GM12878 (cell line): ENCODE measurements at regions not wholly inside any gene's neighbourhood (a gene's known extent, or its start where the extent isn't known, plus 50 kb on each side); places are given as distances from the start of the nearest gene placed in this dataset.

Experiments used
- ATAC-seq: fragments of 200-7000 bp; cut with Tn5 transposase; 3 replicates; pipeline ENCODE4 v1.9.1; 2020; ENCODE audit warnings: mild to moderate bottlenecking, moderate library complexity
- BruUV-seq: library from RNA; stranded (reverse); fragments of 400-500 nt; replicated peaks from 2 replicates; lab custom pipeline; 2021; lab: Mats Ljungman, UMichigan
- CTCF ChIA-PET: fragments of 300-600 bp; sonication (Branson Sonifier 250); formaldehyde crosslinking; extraction: SDS; loops from one replicate; lab custom pipeline; 2021; ENCODE audit warnings: inconsistent platforms; lab: Yijun Ruan, JAX
- POLR2A ChIA-PET: fragments of 350-600 bp; formaldehyde crosslinking; extraction: SDS; loops from one replicate; lab custom pipeline; 2021; ENCODE audit warnings: inconsistent platforms; lab: Charles Lee
- RAD21 ChIA-PET: fragments of 300-600 bp; sonication (Branson Sonifier 250); formaldehyde crosslinking; loops from one replicate; lab custom pipeline; 2023; ENCODE audit warnings: antibody characterized with exemption; ENCODE audit not compliant: unreplicated experiment; lab: Charles Lee
- SMC1A ChIA-PET: fragments of 300-600 bp; sonication (Branson Sonifier 250); formaldehyde crosslinking; loops from one replicate; lab custom pipeline; 2023; ENCODE audit not compliant: unreplicated experiment, uncharacterized antibody; lab: Charles Lee
- DNase-seq: peaks from one replicate; pipeline ENCODE4 v3.0.0-alpha.2; 2011; ENCODE audit warnings: low read depth, low spot score
- FAIRE-seq: peaks from 3 replicates; lab custom pipeline; 2011; peaks lifted over from hg19 to GRCh38; lab: Jason Lieb, UNC
- H2AFZ ChIP-seq: 2 replicates; pipeline ENCODE4 v1.6.0; 2011; ENCODE audit warnings: low read depth, low read length, control low read depth; ENCODE audit not compliant: control insufficient read depth
- H3K27ac ChIP-seq: 2 replicates; pipeline ENCODE4 v1.5.1; 2011; ENCODE audit warnings: control low read depth; ENCODE audit not compliant: control insufficient read depth, insufficient read depth
- H3K27me3 ChIP-seq, 2 experiments: replicated peaks in 1 of 2; 2 replicates each; pipeline versions ENCODE4 v1.6.0 to v1.6.1; 2011; ENCODE audit warnings: low read length in 1 of 2; ENCODE audit not compliant: control insufficient read depth in 2 of 2, insufficient read depth in 2 of 2
- H3K36me3 ChIP-seq, 2 experiments: 2 replicates each; pipeline ENCODE4 v1.5.1; 2011; ENCODE audit warnings: low read length in 1 of 2; ENCODE audit not compliant: control insufficient read depth in 2 of 2, insufficient read depth in 2 of 2
- H3K4me1 ChIP-seq: 2 replicates; pipeline ENCODE4 v1.6.1; 2011; ENCODE audit warnings: mild to moderate bottlenecking, low read length, moderate library complexity, mixed read lengths; ENCODE audit not compliant: control insufficient read depth, insufficient read depth
- H3K4me2 ChIP-seq: 2 replicates; pipeline ENCODE4 v1.6.0; 2011; ENCODE audit warnings: control low read depth; ENCODE audit not compliant: control insufficient read depth, insufficient read depth
- H3K4me3 ChIP-seq: fragments of 200-600 bp; sonication (generic); 2 replicates; pipeline ENCODE4 v1.5.1; 2016
- H3K79me2 ChIP-seq: 2 replicates; pipeline ENCODE4 v1.6.0; 2011; ENCODE audit warnings: low read length; ENCODE audit not compliant: control insufficient read depth, insufficient read depth
- H3K9ac ChIP-seq: 2 replicates; pipeline ENCODE4 v1.8.0; 2011; ENCODE audit warnings: low read length, control low read depth, mixed read lengths; ENCODE audit not compliant: control insufficient read depth, insufficient read depth
- H3K9me3 ChIP-seq: replicated peaks from 3 replicates; pipeline ENCODE4 v1.5.1; 2011; ENCODE audit warnings: mild to moderate bottlenecking, low read length; ENCODE audit not compliant: control insufficient read depth, insufficient read depth
- H4K20me1 ChIP-seq: 2 replicates; pipeline ENCODE4 v1.6.0; 2011; ENCODE audit not compliant: control insufficient read depth, insufficient read depth
- BACH1 ChIP-seq: fragments of 450-650 bp; IDR thresholded peaks from 2 replicates; pipeline ENCODE4 v1.6.1; 2017; ENCODE audit warnings: mild to moderate bottlenecking, borderline replicate concordance
- CREB1 ChIP-seq: IDR thresholded peaks from 2 replicates; pipeline ENCODE4 v1.6.1; 2012; ENCODE audit warnings: low read depth, mild to moderate bottlenecking, inconsistent platforms
- HDAC6 ChIP-seq: fragments of 200-600 bp; sonication (generic); IDR thresholded peaks from one replicate; pipeline ENCODE4 v1.8.0; 2017; ENCODE audit warnings: antibody characterized with exemption; ENCODE audit not compliant: unreplicated experiment
- NBN ChIP-seq: fragments of 450-650 bp; IDR thresholded peaks from 2 replicates; pipeline ENCODE4 v1.6.1; 2016
- NFXL1 ChIP-seq: fragments of 450-650 bp; IDR thresholded peaks from 2 replicates; pipeline ENCODE4 v1.6.1; 2017; ENCODE audit warnings: antibody characterized with exemption, mild to moderate bottlenecking, borderline replicate concordance
- PAX5 ChIP-seq: IDR thresholded peaks from 2 replicates; pipeline ENCODE4 v1.6.1; 2011; ENCODE audit warnings: low read depth, low read length, borderline replicate concordance
- POLR2A ChIP-seq: IDR thresholded peaks from 2 replicates; pipeline ENCODE4 v1.6.1; 2011; ENCODE audit warnings: low read depth, mild to moderate bottlenecking, low read length
- POLR2AphosphoS2 ChIP-seq: IDR thresholded peaks from 2 replicates; pipeline ENCODE4 v1.6.1; 2011; ENCODE audit warnings: low read depth, mild to moderate bottlenecking, low read length, improper control_type of control experiment, moderate library complexity
- POLR2AphosphoS5 ChIP-seq: IDR thresholded peaks from 2 replicates; pipeline ENCODE4 v1.6.1; 2011; ENCODE audit warnings: mild to moderate bottlenecking, low read length, inconsistent platforms
- RCOR1 ChIP-seq: conservative IDR thresholded peaks from 2 replicates; pipeline ENCODE4 v1.6.1; 2012; ENCODE audit warnings: low read depth, low read length, improper control_type of control experiment
- SRF ChIP-seq, 2 experiments: IDR thresholded peaks; 2 replicates each; pipeline ENCODE4 v1.6.1; 2011; ENCODE audit warnings: low read depth in 2 of 2, low read length in 2 of 2, mild to moderate bottlenecking in 1 of 2, moderate library complexity in 1 of 2
- WGBS: methylation state at CpG from one replicate; pipeline ENCODE4 v1.1.6; 2016; ENCODE audit warnings: low lambda C conversion rate; ENCODE audit not compliant: insufficient replicate concordance, insufficient coverage; ENCODE audit errors: missing lambda C conversion rate; 5-methylcytosine and 5-hydroxymethylcytosine counted together
- in situ Hi-C: fragments of 300-500 bp; cut with MboI; formaldehyde crosslinking; loops from 9 replicates; pipeline ENCODE4 v1.14.3; 2018; ENCODE audit warnings: mixed read lengths
- intact Hi-C: fragments of 100-400 bp; cut with micrococcal nuclease; formaldehyde crosslinking; loops from one replicate; pipeline ENCODE4 v1.14.2; 2022; ENCODE audit not compliant: unreplicated experiment
- TF ChIP-seq, protein P1 (sequence below): fragments of 450-650 bp; IDR thresholded peaks from 2 replicates; pipeline ENCODE4 v1.6.1; 2016; ENCODE audit warnings: mild to moderate bottlenecking
- TF ChIP-seq, protein P2 (sequence below): fragments of 450-650 bp; IDR thresholded peaks from 2 replicates; pipeline ENCODE4 v1.6.1; 2018; ENCODE audit warnings: mild to moderate bottlenecking, low read depth, moderate library complexity; ENCODE audit not compliant: partially characterized antibody
- TF ChIP-seq, protein P3 (sequence below): IDR thresholded peaks from 2 replicates; pipeline ENCODE4 v1.6.1; 2012; ENCODE audit warnings: mild to moderate bottlenecking, low read depth, low read length
- TF ChIP-seq, protein P4 (sequence below): fragments of 450-650 bp; IDR thresholded peaks from 2 replicates; pipeline ENCODE4 v1.6.1; 2016; ENCODE audit warnings: mild to moderate bottlenecking

DNA sequence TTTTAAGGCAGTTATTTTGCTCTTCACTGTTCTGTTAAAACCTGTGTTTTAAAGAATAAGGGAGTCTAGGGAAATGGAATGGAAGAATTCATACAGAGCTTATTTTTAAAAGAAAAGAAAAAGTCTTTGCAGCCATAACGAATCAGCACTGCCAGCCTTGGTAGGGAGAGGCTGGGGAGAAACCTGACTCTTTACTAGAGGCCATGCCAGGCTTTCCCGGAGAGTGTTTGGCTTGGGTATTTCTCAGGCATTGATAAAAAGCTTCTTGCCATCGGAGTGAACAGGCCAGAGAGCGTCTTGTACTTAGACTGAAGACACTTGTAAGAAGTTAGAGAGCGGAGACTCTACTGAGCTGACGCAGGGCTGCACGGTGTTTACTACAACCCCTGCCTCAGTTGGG, 72.7 kb upstream of the NFIL3 start (continued):
- TF ChIP-seq, protein P1, sequence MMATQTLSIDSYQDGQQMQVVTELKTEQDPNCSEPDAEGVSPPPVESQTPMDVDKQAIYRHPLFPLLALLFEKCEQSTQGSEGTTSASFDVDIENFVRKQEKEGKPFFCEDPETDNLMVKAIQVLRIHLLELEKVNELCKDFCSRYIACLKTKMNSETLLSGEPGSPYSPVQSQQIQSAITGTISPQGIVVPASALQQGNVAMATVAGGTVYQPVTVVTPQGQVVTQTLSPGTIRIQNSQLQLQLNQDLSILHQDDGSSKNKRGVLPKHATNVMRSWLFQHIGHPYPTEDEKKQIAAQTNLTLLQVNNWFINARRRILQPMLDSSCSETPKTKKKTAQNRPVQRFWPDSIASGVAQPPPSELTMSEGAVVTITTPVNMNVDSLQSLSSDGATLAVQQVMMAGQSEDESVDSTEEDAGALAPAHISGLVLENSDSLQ, result no peak
- TF ChIP-seq, all 136 proteins: peak for 0

DNA sequence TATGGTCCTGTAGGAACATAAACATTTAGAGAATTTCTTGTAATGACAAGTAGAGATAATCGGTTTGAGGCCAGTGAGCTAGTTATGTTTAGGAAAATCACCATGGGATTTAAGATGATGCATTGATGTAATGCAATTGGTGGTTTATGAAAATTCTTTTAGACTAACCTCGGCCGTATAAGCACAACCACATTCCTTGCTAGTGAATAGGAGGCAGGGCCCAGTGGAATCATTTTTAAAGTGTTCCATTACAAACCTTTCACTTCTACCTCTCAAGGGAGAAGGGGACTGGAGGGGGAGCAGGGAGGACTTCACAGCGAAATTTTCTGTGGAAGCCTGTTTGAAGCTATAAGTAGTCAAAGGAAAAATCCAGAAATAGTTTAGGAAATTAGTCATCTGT, 71.8 kb upstream of the NFIL3 start:
- ATAC-seq, result no peak
- TF ChIP-seq, protein P2, sequence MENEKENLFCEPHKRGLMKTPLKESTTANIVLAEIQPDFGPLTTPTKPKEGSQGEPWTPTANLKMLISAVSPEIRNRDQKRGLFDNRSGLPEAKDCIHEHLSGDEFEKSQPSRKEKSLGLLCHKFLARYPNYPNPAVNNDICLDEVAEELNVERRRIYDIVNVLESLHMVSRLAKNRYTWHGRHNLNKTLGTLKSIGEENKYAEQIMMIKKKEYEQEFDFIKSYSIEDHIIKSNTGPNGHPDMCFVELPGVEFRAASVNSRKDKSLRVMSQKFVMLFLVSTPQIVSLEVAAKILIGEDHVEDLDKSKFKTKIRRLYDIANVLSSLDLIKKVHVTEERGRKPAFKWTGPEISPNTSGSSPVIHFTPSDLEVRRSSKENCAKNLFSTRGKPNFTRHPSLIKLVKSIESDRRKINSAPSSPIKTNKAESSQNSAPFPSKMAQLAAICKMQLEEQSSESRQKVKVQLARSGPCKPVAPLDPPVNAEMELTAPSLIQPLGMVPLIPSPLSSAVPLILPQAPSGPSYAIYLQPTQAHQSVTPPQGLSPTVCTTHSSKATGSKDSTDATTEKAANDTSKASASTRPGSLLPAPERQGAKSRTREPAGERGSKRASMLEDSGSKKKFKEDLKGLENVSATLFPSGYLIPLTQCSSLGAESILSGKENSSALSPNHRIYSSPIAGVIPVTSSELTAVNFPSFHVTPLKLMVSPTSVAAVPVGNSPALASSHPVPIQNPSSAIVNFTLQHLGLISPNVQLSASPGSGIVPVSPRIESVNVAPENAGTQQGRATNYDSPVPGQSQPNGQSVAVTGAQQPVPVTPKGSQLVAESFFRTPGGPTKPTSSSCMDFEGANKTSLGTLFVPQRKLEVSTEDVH, result no peak
- no peak for TF ChIP-seq PAX5
- no peak for TF ChIP-seq BACH1
- TF ChIP-seq NFXL1, result no peak
- no peak for TF ChIP-seq POLR2AphosphoS5
- no peak for TF ChIP-seq POLR2A
- no peak for TF ChIP-seq CREB1
- TF ChIP-seq, protein P3, sequence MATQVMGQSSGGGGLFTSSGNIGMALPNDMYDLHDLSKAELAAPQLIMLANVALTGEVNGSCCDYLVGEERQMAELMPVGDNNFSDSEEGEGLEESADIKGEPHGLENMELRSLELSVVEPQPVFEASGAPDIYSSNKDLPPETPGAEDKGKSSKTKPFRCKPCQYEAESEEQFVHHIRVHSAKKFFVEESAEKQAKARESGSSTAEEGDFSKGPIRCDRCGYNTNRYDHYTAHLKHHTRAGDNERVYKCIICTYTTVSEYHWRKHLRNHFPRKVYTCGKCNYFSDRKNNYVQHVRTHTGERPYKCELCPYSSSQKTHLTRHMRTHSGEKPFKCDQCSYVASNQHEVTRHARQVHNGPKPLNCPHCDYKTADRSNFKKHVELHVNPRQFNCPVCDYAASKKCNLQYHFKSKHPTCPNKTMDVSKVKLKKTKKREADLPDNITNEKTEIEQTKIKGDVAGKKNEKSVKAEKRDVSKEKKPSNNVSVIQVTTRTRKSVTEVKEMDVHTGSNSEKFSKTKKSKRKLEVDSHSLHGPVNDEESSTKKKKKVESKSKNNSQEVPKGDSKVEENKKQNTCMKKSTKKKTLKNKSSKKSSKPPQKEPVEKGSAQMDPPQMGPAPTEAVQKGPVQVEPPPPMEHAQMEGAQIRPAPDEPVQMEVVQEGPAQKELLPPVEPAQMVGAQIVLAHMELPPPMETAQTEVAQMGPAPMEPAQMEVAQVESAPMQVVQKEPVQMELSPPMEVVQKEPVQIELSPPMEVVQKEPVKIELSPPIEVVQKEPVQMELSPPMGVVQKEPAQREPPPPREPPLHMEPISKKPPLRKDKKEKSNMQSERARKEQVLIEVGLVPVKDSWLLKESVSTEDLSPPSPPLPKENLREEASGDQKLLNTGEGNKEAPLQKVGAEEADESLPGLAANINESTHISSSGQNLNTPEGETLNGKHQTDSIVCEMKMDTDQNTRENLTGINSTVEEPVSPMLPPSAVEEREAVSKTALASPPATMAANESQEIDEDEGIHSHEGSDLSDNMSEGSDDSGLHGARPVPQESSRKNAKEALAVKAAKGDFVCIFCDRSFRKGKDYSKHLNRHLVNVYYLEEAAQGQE, result no peak
- TF ChIP-seq RCOR1, result no peak
- TF ChIP-seq SRF (IDR thresholded peaks at IDR 0.05; ENCODE audit: low read depth in 2 of 2, low read length in 2 of 2), result no peak
- TF ChIP-seq, protein P4, sequence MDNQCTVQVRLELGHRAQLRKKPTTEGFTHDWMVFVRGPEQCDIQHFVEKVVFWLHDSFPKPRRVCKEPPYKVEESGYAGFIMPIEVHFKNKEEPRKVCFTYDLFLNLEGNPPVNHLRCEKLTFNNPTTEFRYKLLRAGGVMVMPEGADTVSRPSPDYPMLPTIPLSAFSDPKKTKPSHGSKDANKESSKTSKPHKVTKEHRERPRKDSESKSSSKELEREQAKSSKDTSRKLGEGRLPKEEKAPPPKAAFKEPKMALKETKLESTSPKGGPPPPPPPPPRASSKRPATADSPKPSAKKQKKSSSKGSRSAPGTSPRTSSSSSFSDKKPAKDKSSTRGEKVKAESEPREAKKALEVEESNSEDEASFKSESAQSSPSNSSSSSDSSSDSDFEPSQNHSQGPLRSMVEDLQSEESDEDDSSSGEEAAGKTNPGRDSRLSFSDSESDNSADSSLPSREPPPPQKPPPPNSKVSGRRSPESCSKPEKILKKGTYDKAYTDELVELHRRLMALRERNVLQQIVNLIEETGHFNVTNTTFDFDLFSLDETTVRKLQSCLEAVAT, result no peak
- TF ChIP-seq HDAC6, result no peak
- TF ChIP-seq POLR2AphosphoS2, result no peak
- no peak for TF ChIP-seq NBN

More for the DNA sequence above, 71.8 kb upstream of the NFIL3 start:
- ChIA-PET SMC1A (no interaction called here), POLR2A (no interaction called here), RAD21 (no interaction called here), CTCF (no interaction called here)
- Histone ChIP-seq H3K79me2 (no peaks in the 10 kb centered on the region), H3K4me3 (no peak overlapping the region), H2AFZ (no peak overlapping the region), H3K27me3 (peaks cover 0 to 2% of the 10 kb centered on the region in 2 experiments; a peak in 3 of 4 replicates), H4K20me1 (no peaks in the 10 kb centered on the region), H3K4me2 (no peak overlapping the region), H3K9me3 (no peaks in the 10 kb centered on the region), H3K4me1 (no peaks in the 10 kb centered on the region), H3K9ac (no peak overlapping the region), H3K36me3 (no peaks in the 10 kb centered on the region), H3K27ac (no peak overlapping the region)
- BruUV-seq, result no TSS peak
- FAIRE-seq, result no peak
- DNase-seq, result no peak
- in situ Hi-C loops (no loop called here), intact Hi-C loops (no loop called here)
- WGBS, result 26% methylated on average over 4 of the region's 4 CpGs
